ENCODE measurements at regions not wholly inside any gene's neighbourhood (a gene's known extent, or its start where the extent isn't known, plus 50 kb on each side); places are given as distances from the start of the nearest gene placed in this dataset.

DNA sequence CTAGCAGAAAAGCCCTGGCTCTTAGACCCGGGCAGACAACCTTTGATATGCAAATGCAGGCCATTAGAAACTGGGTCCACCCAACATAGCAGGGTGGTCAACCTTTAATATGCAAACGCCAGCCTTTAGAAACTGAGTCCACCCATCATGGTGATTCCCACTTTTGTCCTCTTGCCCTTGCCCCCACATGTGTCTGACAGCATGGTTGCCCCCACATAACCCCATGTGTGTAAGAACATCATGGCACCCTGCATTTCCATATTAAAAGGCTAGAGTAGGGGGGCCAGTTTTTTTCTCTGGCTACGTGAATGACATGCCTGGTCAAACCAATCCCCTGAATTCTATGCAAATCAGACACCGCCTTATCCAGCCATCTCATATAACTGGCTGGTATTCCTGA lies 273.2 kb upstream of the PRDM9 start:
- H3K9me3 ChIP-seq (ENCODE audit: low read depth, low read length, poor library complexity, severe bottlenecking) = no peaks in the 10 kb centered on the region
- no TSS peak for BruUV-seq (replicated peaks)
- H3K27me3 ChIP-seq (replicated peaks; ENCODE audit: insufficient read depth, low read depth, low read length, poor library complexity) = no peaks in the 10 kb centered on the region
- POLR2A ChIA-PET (ENCODE audit: low non-redundant PET) = no interaction called here
- H3K36me3 ChIP-seq (ENCODE audit: insufficient read depth, low read length, poor library complexity, severe bottlenecking) = no peaks in the 10 kb centered on the region
- intact Hi-C loops (cut with micrococcal nuclease; ENCODE audit: unreplicated experiment) = no loop called here
- H3K4me3 ChIP-seq (ENCODE audit: low read depth, low read length, poor library complexity, severe bottlenecking) = no peak overlapping the region
- no peak for DNase-seq (ENCODE audit: low spot score)
- no peaks in the 10 kb centered on the region for H3K4me1 ChIP-seq (ENCODE audit: insufficient read depth, low read length, poor library complexity, severe bottlenecking)
- CTCF ChIA-PET = no interaction called here
- TF ChIP-seq, protein P1, sequence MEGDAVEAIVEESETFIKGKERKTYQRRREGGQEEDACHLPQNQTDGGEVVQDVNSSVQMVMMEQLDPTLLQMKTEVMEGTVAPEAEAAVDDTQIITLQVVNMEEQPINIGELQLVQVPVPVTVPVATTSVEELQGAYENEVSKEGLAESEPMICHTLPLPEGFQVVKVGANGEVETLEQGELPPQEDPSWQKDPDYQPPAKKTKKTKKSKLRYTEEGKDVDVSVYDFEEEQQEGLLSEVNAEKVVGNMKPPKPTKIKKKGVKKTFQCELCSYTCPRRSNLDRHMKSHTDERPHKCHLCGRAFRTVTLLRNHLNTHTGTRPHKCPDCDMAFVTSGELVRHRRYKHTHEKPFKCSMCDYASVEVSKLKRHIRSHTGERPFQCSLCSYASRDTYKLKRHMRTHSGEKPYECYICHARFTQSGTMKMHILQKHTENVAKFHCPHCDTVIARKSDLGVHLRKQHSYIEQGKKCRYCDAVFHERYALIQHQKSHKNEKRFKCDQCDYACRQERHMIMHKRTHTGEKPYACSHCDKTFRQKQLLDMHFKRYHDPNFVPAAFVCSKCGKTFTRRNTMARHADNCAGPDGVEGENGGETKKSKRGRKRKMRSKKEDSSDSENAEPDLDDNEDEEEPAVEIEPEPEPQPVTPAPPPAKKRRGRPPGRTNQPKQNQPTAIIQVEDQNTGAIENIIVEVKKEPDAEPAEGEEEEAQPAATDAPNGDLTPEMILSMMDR (conservative IDR thresholded peaks at IDR 0.05; ENCODE audit: low read depth, low read length) = no peak
- no peak for TF ChIP-seq EZH2 (IDR thresholded peaks at IDR 0.05; ENCODE audit: borderline replicate concordance, low read depth, low read length, poor library complexity, severe bottlenecking)
- H3K27ac ChIP-seq (ENCODE audit: low read depth, low read length, poor library complexity, severe bottlenecking) = no peak overlapping the region

DNA sequence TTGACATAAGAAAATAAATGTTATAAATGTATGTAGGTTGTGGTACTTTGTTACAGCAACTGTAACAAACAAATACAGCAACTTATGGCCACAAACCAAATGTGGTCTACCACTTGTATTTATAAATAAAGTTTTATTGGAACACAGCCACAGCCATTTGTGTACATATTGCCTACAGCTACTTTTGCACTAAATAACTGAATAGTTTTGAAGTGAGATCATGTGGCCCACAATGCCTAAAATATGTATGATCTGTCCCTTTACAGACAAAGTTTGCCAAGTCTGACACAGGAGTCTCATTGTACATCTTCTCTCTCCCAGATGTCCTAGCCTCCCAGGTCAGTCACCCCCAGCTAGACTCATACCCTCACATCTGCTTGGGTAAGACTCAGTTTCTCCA lies 283.6 kb upstream of the PRDM9 start:
- Histone ChIP-seq H3K4me1 (ENCODE audit: insufficient read depth, low read length, poor library complexity, severe bottlenecking) (no peaks in the 10 kb centered on the region), H3K36me3 (ENCODE audit: insufficient read depth, low read length, poor library complexity, severe bottlenecking) (no peaks in the 10 kb centered on the region), H3K9me3 (ENCODE audit: low read depth, low read length, poor library complexity, severe bottlenecking) (no peaks in the 10 kb centered on the region), H3K27me3 (replicated peaks; ENCODE audit: insufficient read depth, low read depth, low read length, poor library complexity) (no peaks in the 10 kb centered on the region), H3K27ac (ENCODE audit: low read depth, low read length, poor library complexity, severe bottlenecking) (no peak overlapping the region), H3K4me3 (ENCODE audit: low read depth, low read length, poor library complexity, severe bottlenecking) (no peak overlapping the region)
- POLR2A ChIA-PET (ENCODE audit: low non-redundant PET) = no interaction called here
- no TSS peak for BruUV-seq (replicated peaks)
- DNase-seq (ENCODE audit: low spot score) = no peak
- intact Hi-C loops (cut with micrococcal nuclease; ENCODE audit: unreplicated experiment) = no loop called here
- CTCF ChIA-PET = no interaction called here
- no peak for TF ChIP-seq EZH2 (IDR thresholded peaks at IDR 0.05; ENCODE audit: borderline replicate concordance, low read depth, low read length, poor library complexity, severe bottlenecking)
- TF ChIP-seq, protein P1 (conservative IDR thresholded peaks at IDR 0.05; ENCODE audit: low read depth, low read length) = no peak

DNA sequence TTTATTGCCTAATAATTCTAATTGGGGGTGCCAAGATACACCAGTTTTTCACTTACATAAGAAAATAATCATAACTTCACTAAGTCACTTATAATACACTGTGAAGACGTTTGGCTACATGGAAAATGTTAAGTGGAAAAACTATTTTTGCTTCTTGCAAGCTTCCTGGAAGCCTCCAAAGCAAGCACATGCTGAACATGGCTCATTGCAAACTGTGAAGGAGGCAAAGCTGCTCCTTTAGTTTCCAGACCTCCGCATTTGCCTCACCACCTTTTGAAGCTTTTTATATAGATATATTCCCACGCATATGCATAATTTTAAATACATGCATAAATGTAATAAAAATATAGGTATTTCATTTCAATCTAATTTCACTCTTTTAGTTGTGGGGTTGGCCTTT lies 285.6 kb upstream of the PRDM9 start:
- DNase-seq (ENCODE audit: low spot score) = no peak
- TF ChIP-seq, protein P1 (conservative IDR thresholded peaks at IDR 0.05; ENCODE audit: low read depth, low read length) = no peak
- no peak for TF ChIP-seq EZH2 (IDR thresholded peaks at IDR 0.05; ENCODE audit: borderline replicate concordance, low read depth, low read length, poor library complexity, severe bottlenecking)
- POLR2A ChIA-PET (ENCODE audit: low non-redundant PET) = no interaction called here
- no peak overlapping the region for H3K4me3 ChIP-seq (ENCODE audit: low read depth, low read length, poor library complexity, severe bottlenecking)
- intact Hi-C loops (cut with micrococcal nuclease; ENCODE audit: unreplicated experiment) = no loop called here
- no TSS peak for BruUV-seq (replicated peaks)
- CTCF ChIA-PET = no interaction called here
- H3K27ac ChIP-seq (ENCODE audit: low read depth, low read length, poor library complexity, severe bottlenecking) = no peak overlapping the region
- H3K4me1 ChIP-seq (ENCODE audit: insufficient read depth, low read length, poor library complexity, severe bottlenecking) = no peaks in the 10 kb centered on the region
- H3K36me3 ChIP-seq (ENCODE audit: insufficient read depth, low read length, poor library complexity, severe bottlenecking) = no peaks in the 10 kb centered on the region
- no peaks in the 10 kb centered on the region for H3K27me3 ChIP-seq (replicated peaks; ENCODE audit: insufficient read depth, low read depth, low read length, poor library complexity)
- H3K9me3 ChIP-seq (ENCODE audit: low read depth, low read length, poor library complexity, severe bottlenecking) = no peaks in the 10 kb centered on the region
